MCF 10A (cell line): ENCODE measurements at regions not wholly inside any gene's neighbourhood (a gene's known extent, or its start where the extent isn't known, plus 50 kb on each side); places are given as distances from the start of the nearest gene placed in this dataset.

Experiments used
- BruUV-seq: library from RNA; stranded (reverse); fragments of 400-500 nt; replicated peaks from 2 replicates; lab custom pipeline; 2021; lab: Mats Ljungman, UMichigan
- CTCF ChIA-PET: fragments of 300-600 bp; sonication (Branson Sonifier 250); formaldehyde crosslinking; extraction: SDS; loops from one replicate; lab custom pipeline; 2021; ENCODE audit warnings: antibody characterized with exemption, inconsistent platforms; lab: Yijun Ruan, JAX
- POLR2A ChIA-PET: fragments of 300-600, 350-650 bp; sonication (Branson Sonifier 250); formaldehyde crosslinking; extraction: SDS; loops from one replicate; lab custom pipeline; 2020; ENCODE audit warnings: antibody characterized with exemption, inconsistent platforms; lab: Yijun Ruan, JAX
- DNase-seq: peaks from one replicate; pipeline ENCODE4 v3.0.0-alpha.2; 2018; ENCODE audit not compliant: unreplicated experiment
- H3K27ac Mint-ChIP-seq: one replicate; pipeline ENCODE4 v1.8.0; 2022; ENCODE audit warnings: mild to moderate bottlenecking, low read depth, mixed read lengths; ENCODE audit not compliant: unreplicated experiment
- H3K27me3 Mint-ChIP-seq: one replicate; pipeline ENCODE4 v1.8.0; 2022; ENCODE audit warnings: mixed read lengths; ENCODE audit not compliant: insufficient read depth, unreplicated experiment
- H3K36me3 Mint-ChIP-seq: one replicate; pipeline ENCODE4 v1.8.0; 2022; ENCODE audit warnings: mild to moderate bottlenecking, moderate library complexity, mixed read lengths; ENCODE audit not compliant: insufficient read depth, unreplicated experiment
- H3K4me1 Mint-ChIP-seq: one replicate; pipeline ENCODE4 v1.8.0; 2022; ENCODE audit warnings: mixed read lengths; ENCODE audit not compliant: insufficient read depth, unreplicated experiment
- H3K4me3 Mint-ChIP-seq: one replicate; pipeline ENCODE4 v1.8.0; 2022; ENCODE audit warnings: mild to moderate bottlenecking, moderate library complexity, mixed read lengths; ENCODE audit not compliant: unreplicated experiment
- H3K9me3 Mint-ChIP-seq: one replicate; pipeline ENCODE4 v1.8.0; 2022; ENCODE audit warnings: mixed read lengths; ENCODE audit not compliant: unreplicated experiment
- intact Hi-C: fragments of 100-400 bp; cut with micrococcal nuclease; formaldehyde crosslinking; loops from 2 replicates; pipeline ENCODE4 v1.14.1; 2022
- TF ChIP-seq, protein P1 (sequence below): fragments of 200-600 bp; IDR thresholded peaks from one replicate; pipeline ENCODE4 v1.8.0; 2022; ENCODE audit warnings: antibody characterized with exemption, mild to moderate bottlenecking; ENCODE audit not compliant: unreplicated experiment

DNA sequence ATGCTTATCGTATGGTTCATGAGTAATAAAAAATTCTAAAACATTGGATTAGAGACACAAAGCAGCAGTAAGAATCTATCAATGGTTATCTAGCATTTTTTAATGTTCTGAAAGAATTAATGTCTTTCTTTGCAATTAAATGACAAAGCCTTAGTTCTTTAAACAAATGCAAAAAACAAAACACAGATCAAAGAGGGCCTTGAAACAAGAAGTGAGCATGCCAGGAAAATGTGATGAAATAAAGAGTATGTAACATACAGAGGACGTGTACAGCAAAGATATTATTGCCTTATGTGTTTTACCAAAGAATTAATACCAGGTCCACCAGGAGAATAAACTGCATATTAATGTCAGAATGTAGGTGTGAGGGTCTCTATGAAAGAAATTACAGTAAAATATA lies 812.3 kb upstream of the GRAMD2B start:
- no peaks in the 10 kb centered on the region for H3K9me3 Mint-ChIP-seq
- H3K36me3 Mint-ChIP-seq: no peaks in the 10 kb centered on the region
- DNase-seq: no peak
- H3K4me3 Mint-ChIP-seq: no peak overlapping the region
- H3K4me1 Mint-ChIP-seq: no peaks in the 10 kb centered on the region
- CTCF ChIA-PET: no interaction called here
- POLR2A ChIA-PET: no interaction called here
- no peak overlapping the region for H3K27ac Mint-ChIP-seq
- TF ChIP-seq, protein P1, sequence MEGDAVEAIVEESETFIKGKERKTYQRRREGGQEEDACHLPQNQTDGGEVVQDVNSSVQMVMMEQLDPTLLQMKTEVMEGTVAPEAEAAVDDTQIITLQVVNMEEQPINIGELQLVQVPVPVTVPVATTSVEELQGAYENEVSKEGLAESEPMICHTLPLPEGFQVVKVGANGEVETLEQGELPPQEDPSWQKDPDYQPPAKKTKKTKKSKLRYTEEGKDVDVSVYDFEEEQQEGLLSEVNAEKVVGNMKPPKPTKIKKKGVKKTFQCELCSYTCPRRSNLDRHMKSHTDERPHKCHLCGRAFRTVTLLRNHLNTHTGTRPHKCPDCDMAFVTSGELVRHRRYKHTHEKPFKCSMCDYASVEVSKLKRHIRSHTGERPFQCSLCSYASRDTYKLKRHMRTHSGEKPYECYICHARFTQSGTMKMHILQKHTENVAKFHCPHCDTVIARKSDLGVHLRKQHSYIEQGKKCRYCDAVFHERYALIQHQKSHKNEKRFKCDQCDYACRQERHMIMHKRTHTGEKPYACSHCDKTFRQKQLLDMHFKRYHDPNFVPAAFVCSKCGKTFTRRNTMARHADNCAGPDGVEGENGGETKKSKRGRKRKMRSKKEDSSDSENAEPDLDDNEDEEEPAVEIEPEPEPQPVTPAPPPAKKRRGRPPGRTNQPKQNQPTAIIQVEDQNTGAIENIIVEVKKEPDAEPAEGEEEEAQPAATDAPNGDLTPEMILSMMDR: no peak
- no TSS peak for BruUV-seq
- intact Hi-C loops: no loop called here
- H3K27me3 Mint-ChIP-seq: no peaks in the 10 kb centered on the region

DNA sequence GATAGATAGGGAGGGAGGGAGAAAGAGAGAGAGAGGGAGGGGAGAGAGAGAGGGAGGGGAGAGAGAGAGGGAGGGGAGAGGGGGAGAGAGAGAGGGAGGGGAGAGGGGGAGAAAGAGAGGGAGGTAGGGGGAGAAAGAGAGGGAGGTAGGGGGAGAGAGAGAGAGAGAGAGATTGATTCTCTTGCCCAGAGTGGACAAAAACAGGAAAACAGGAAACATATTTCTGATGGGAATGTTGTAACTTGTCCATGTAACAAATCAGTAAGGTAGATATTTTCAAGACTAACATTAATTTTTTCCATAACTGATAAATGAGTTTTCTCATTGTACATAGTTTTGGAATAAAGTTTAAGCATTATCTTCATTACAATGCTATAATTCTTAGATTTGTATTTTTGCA lies 811.7 kb upstream of the GRAMD2B start:
- no TSS peak for BruUV-seq
- no peak overlapping the region for H3K27ac Mint-ChIP-seq
- H3K4me3 Mint-ChIP-seq: no peak overlapping the region
- no peak for DNase-seq
- no peaks in the 10 kb centered on the region for H3K4me1 Mint-ChIP-seq
- intact Hi-C loops: no loop called here
- ChIA-PET POLR2A (no interaction called here), CTCF (no interaction called here)
- H3K9me3 Mint-ChIP-seq: no peaks in the 10 kb centered on the region
- no peaks in the 10 kb centered on the region for H3K36me3 Mint-ChIP-seq
- no peaks in the 10 kb centered on the region for H3K27me3 Mint-ChIP-seq
- TF ChIP-seq, protein P1: no peak

DNA sequence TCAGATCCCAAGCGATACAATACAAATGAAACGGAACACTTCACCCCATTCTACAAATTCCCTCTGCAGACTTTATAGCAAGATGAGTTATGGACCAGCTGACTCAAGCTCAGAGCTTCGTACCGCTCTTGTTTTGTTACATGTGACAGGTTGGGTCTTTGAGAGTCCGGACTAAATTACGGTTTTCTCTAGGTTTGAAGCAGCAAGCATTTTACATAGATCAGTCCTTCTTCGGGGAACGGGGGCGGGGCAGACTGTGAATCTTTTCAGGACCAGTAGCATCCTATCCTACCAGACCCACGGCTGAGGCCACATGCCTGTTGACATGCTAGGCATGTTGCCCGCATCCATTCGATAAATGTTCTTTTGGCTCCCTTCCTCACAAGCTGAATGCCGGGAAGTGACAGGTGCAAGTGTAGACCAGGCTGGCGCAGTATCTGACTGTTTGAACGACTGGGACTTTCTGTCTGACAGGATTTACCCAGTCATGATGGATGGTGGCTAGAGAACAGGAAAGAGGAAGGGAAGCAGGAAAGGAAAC lies 811.0 kb upstream of the GRAMD2B start:
- intact Hi-C loops: no loop called here
- CTCF ChIA-PET: no interaction called here
- Mint-ChIP-seq H3K36me3 (no peaks in the 10 kb centered on the region), H3K4me1 (no peaks in the 10 kb centered on the region), H3K9me3 (no peaks in the 10 kb centered on the region), H3K27ac (no peak overlapping the region), H3K27me3 (no peaks in the 10 kb centered on the region), H3K4me3 (no peak overlapping the region)
- POLR2A ChIA-PET: no interaction called here
- BruUV-seq: no TSS peak
- no peak for DNase-seq
- TF ChIP-seq, protein P1: no peak

DNA sequence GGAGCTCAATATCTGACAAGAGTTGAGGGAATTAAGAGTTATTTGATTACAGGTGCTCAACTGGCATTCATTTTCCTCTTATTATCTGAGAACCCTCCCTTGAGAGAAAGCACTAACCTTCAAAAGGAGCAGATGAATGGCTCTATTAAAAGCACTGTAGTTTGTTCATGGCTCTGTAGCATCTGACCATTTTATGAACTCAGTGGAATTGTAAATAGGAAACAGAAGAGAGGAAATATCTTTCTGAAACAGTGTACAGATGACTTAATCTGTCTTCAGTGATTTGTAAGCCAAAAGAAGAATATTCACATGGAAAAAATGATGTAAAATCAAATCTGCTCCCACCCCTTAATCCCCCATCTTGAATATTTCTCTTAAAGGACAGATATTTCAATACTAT lies 810.4 kb upstream of the GRAMD2B start:
- no peaks in the 10 kb centered on the region for H3K4me1 Mint-ChIP-seq
- BruUV-seq: no TSS peak

More for the DNA sequence above, 810.4 kb upstream of the GRAMD2B start:
- no peak overlapping the region for H3K27ac Mint-ChIP-seq
- intact Hi-C loops: no loop called here
- H3K9me3 Mint-ChIP-seq: no peaks in the 10 kb centered on the region
- TF ChIP-seq, protein P1: no peak
- ChIA-PET POLR2A (no interaction called here), CTCF (no interaction called here)
- H3K36me3 Mint-ChIP-seq: no peaks in the 10 kb centered on the region
- DNase-seq: no peak
- no peaks in the 10 kb centered on the region for H3K27me3 Mint-ChIP-seq
- no peak overlapping the region for H3K4me3 Mint-ChIP-seq
